NOMO-1 treated with dmso at 0.1 percent for 144 hours (cell line): ENCODE measurements at regions not wholly inside any gene's neighbourhood (a gene's known extent, or its start where the extent isn't known, plus 50 kb on each side); places are given as distances from the start of the nearest gene placed in this dataset.

Experiments
- DNase-seq: peaks from one replicate; lab custom pipeline; 2025; ENCODE audit not compliant: unreplicated experiment; lab: John Stamatoyannopoulos, UW

DNA sequence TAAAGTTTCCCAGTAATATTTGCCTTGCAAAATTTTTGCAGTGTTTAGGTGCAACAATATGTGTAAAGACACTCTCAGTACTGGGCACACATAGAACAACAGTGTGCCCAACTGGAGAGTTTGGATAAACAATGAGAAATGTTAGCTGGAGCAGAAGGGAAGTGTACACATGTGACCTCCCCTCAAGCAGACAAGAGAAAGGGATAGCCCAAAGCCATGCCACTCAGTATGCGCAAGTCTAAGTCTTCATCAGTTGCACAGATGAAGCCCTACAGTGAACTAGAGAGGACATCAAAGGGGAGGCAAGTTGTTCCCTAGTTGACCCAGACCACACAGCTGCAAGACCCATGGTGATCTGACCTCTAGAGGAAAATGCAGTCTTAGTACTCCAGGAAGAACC lies 97.9 kb upstream of the CDH11 start:
- DNase-seq = no peak

DNA sequence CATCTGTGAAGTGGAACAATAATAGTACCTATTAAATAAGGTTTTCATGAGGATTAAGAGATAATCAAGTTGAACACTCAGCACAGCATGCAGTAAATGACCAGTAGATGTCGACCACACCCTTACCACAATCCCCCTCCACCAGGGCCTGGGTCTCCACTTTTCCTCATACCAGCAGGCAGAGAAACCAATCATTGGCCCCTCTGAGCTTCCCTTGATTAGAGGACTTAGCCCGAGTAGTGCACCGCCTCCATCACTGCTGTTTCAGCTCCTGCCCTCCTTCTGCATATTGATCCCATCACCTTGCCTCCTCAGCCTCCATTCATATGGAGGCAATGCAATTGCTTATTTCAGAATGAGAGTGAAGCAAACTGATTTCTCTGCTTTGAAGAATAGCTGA lies 96.5 kb upstream of the CDH11 start:
- DNase-seq = no peak

DNA sequence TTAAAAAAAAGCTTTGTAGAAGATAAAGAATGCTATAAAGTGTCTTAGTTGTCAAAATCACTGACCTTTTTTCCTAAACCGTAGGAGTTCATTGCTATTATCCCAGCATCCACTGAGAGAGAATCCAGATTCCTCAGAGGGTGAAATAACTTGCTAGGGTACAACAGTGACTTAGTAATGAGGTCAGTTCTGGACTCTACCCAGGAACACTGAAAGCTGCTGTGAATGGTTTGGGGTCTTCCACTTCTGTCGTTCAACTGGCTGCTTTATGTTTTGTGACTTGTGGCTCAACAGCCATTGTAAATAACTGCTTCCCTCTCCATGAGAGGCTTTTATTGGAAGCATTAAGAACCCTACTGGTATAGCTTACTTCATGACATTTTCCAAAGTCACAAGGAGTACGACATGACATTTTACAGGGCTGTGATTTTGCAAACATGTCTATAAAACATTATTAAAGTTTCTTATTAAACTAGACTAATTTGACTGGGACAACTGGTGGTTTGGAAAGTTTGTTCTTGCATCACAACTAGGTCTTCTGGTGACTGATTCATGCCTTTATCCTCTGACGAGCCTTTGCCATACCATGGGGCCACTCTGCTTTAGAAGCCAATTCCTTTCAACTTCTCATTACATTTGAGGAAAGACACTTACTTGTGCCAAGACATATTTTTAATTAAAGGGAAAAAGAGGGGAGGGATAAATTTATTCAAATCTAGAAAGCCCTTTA lies 92.2 kb upstream of the CDH11 start:
- DNase-seq = no peak

DNA sequence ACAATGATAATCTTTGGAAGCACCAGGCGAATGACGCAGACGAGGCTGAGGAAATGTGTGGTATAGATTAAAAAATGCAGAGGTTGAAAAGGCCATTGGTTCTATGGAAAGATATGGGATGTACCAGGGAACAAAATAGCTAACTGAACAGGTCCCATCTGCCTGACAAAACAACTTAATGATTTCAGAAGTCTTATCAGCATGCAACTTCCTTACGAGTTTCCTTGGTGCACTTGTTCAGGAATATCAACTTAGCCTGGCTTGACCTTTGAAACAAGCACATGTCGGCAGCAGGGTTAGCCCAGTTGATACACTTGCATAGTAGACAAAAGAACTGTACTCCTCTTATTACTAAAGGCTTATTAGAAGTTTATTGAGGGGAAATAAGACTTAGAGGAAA lies 90.9 kb upstream of the CDH11 start:
- no peak for DNase-seq

DNA sequence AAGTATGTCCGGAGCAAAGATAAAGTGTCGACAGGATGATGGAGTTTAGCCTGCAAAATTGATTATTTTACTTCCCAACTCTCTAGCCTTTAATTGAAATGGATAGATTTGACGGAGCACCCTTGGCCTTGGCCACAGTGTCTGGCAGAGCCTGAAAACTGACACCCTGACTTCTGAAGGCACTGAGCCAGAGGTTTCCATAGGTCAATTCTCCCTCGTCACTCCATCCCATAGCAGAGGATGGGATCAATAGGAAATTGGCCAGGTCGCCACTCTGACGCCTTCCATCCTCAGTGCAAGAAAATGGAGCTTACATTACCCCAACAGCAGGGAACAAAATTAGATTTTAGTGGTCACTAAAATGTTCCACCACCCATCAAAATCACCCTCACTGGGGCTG lies 90.4 kb upstream of the CDH11 start:
- DNase-seq = no peak

DNA sequence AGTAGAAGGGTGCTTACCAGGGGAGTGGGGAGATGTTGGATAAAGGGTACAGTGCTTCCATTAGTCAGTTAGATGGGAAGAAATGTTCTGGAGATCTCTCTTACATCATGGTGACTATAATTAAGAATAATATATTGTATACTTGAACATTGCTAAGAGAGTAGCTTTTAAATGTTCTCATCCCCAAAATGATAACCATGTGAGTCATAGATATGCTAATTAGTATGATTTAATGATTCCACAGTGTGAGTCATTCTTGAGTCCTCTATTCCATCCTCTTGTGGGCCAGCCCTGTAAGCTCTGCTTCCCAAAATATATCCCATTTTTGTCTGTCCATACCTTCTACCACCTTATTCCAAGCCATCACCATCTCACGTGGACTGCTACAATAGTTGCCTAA lies 80.6 kb upstream of the CDH11 start:
- DNase-seq = no peak

DNA sequence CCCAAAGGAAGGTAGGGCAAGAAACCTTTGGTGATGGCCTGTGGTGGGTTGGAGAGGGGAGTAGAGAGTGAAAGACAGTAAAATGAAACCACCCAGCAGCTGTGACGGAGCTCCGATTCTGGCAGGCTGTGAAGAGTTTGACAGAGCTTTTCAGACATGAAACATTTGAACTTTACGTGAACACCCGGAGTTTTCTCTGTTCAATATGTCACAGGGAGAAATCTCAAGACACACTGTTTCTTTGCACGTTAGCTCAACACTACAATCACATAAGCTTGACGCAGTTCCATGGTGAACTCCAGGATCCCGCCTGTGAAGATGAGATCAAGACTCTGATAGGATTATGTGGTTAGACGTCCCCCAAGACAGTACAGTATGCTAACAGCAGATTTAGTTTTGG lies 79.6 kb upstream of the CDH11 start:
- no peak for DNase-seq

DNA sequence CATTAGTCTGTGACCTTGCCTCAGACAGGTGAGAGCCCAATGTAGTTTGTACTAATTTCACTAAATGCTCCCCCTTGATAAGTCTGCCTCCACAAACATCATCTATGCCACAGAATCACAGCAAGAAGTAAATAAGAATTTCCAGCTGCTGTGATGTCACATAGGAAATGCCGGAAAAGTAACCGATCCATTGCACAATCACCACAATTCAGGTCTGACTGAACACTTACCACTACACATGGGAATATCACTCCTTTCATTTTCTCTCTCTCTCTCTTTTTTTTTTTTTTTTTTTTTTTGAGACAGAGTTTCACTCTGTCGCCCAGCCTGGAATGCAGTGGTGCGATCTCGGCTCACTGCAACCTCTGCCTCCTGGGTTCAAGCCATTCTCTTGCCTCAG lies 79.0 kb upstream of the CDH11 start:
- no peak for DNase-seq

DNA sequence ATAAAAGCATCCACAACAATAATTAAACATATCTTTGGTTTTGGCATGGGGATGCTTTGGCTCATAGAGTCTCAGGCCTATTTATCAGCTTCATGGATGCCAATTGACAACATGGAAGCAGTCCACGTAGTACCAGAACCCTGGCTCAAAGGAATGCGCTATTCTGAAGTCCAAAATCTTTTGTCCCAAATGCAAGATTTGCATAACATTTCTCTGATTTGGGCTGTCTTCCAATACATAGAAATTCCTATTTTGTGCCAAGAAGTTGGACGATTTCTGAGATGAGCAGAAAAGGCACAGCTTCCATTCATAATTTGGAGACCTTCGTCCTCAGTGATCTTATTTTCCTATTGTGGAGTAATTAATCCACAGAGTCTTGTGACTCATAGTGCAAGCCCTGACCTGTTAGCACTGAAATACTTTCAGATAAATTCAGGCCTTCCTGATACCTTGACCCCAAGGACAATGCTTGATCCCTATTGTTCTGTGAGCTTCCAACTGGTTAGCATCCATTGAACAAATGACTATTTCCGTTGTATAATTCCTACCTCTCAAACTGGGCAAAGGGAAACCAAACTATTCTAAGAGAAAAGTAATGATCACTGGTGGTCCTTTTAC lies 78.4 kb upstream of the CDH11 start:
- DNase-seq = no peak

DNA sequence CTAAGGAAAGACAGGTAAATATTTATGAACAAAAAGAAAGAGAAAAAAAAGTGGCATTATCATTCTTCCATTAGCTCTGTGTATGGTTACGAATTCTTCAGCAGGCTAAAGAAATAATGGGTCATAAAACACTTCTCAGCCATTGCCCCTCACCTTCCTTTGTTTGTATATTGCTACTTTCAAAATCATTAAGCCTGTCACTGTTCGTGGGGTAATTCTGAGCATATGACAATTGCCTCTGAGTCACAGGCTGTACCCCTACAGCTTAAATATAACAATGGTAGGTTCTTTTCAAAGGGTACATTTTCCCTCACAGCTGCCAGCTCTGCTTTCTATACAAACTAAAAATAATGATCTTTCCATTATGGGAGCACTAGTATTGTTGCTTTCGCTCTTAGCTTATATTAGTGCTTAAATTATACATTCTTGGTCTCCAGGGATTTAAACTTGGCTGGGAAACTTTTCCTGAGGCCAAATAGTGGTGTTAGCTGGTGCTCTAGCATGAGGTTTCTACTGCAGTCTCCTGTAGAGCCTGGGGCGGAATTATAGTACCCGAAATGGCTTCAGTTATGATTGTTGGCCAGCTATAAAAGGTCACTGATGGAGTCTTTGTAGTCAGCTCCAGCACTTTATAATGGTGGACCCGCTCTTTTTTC lies 74.7 kb upstream of the CDH11 start:
- DNase-seq = no peak

DNA sequence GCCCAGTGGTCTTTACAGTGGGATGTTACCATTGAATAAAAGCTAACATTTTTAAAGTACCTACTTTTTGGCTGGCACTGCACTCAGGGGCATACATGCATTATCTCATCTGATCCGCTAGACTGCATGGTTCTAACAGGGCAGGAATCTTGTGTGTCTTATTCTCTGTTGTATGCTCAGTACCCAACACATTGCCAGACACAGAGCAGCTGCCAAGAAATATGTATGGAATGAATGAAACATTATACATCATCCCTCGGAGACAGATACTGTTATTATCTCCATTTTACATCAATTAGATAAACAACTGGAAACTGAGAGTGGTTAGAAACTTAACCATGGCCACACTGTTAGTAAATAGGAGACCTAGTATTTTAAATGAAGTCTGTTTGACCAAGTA lies 74.1 kb upstream of the CDH11 start:
- no peak for DNase-seq

DNA sequence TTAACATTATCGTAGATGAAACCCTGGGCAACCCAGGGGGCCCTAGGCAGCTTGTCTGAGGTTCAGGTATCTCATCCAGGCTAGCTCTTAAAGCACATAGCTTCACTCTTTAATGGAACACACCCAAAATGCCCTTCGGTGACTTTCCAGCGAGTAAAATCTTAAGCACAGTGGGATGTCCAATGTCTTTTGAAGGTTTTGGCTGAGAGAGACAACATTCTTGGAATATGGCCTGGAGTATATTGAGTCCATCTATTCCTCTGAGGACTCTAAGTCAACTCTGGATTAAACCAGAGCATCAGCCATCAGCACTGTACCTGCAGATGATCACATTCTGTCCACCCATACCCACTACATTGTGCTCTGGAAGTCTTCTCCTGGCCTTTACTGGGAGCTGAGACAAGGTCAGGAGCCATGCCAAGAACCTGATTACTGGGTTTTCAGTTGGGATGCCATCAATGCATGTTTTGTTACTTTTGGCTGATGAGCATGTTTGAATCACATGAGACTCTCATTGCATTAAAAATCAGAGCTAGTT lies 63.4 kb upstream of the CDH11 start:
- no peak for DNase-seq

DNA sequence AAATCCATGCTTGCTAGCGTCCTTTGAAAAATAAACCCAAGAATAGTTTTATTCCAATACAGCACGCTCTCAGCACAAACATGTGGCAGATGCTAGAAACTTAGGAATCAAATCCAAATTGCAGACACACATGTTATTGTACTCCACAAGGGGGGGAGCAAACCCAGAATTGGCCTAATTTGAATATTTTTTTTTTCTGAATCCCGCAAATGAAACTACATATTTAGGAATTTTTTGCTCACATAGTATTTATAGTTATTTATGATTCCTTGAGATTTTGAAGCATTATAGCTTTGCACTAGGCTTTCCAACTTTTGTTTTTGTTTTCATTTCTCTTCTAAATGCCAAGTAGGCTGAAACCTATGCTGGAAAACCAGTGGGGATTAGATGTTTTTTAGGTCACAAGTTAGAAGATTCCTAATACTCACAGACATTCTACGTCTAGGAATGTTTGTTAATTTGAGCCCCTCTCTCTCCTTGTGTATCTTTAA lies 59.3 kb upstream of the CDH11 start:
- no peak for DNase-seq

DNA sequence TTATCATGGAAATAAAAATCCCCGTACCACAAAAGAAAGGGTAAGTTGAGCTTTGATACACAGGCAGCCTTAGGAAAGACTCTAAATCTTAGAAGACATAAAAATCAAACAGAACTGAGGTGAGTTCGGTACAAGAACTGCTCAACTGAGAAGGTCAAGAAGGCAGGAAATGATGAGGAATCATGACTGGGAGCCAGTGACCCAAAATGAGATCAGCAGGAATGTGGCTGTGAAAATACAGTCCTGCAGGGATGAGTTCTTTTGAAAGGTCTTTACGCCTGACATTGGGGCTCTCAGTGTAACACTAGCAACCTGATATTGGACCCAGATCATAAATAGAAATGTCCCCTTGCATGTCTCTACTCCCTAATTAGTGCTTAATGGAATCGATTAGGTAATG lies 56.3 kb upstream of the CDH11 start:
- DNase-seq = no peak

DNA sequence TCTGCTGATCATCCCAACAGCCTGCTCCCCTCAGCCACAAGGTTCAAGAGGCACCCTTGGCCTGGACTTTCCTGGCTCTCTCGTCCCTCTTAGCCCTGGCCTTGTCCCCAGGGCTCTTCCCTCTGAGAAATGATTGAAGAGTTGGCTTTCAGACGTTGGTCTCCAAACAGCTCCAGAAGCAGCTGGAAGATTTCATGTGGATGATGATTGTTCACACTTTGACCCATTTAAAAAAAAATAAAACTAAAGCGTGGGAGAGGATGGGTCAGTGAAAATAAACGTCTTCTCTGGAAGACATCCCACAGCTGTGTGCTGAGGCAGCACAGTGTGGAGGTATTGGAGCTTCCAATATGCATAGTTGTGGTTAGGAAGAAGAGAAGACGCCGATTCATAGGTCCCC lies 54.7 kb upstream of the CDH11 start:
- no peak for DNase-seq

DNA sequence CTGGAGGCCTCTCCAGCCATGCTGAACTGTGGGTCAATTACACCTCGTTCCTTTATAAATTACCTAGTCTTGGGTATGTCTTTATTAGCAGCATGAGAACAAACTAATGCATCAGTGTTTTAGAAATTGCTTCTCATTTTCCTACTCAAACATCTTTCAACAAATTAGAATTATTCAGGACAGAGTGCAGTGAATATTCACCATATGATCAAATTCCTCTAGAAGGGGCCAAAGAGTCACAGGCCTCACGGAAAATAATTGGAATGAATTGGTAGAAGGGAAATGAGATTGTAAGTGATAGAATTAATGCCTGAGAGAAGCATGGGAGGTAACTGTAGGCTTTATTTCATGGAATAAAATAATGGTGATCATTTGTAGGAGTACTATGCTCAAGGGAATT lies 50.5 kb upstream of the CDH11 start:
- DNase-seq = no peak
